Fibroblast of skin of left quadriceps (primary cell): ENCODE measurements at regions not wholly inside any gene's neighbourhood (a gene's known extent, or its start where the extent isn't known, plus 50 kb on each side); places are given as distances from the start of the nearest gene placed in this dataset.

Experiments used
- DNase-seq, 2 experiments: peaks; one replicate each; pipeline ENCODE4 v3.0.0-alpha.2; 2013; ENCODE audit warnings: low read depth in 2 of 2

GRCh38 chr22:47236718-47237117, 474.3 kb downstream of the TBC1D22A start:
- no peak for DNase-seq

DNA sequence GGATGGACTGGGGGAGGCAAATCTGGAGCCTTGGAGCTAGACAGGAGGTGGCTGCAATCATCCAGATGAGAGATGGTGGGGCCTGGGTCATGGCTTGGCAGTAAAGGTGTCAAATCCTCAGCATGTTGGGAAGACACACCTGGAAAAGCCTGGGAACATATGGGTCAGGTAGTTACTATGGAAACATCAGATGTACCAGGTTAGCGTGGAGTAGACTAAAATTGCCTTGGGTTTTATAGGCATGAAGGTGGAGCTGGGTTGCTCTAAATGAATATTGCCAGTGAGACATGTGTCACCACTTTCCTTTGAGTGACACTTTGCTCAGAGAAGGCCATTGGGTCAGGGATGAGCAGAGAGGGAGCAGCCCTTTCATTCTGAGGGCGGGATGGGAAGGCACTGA, 473.7 kb downstream of the TBC1D22A start:
- DNase-seq: no peak

DNA sequence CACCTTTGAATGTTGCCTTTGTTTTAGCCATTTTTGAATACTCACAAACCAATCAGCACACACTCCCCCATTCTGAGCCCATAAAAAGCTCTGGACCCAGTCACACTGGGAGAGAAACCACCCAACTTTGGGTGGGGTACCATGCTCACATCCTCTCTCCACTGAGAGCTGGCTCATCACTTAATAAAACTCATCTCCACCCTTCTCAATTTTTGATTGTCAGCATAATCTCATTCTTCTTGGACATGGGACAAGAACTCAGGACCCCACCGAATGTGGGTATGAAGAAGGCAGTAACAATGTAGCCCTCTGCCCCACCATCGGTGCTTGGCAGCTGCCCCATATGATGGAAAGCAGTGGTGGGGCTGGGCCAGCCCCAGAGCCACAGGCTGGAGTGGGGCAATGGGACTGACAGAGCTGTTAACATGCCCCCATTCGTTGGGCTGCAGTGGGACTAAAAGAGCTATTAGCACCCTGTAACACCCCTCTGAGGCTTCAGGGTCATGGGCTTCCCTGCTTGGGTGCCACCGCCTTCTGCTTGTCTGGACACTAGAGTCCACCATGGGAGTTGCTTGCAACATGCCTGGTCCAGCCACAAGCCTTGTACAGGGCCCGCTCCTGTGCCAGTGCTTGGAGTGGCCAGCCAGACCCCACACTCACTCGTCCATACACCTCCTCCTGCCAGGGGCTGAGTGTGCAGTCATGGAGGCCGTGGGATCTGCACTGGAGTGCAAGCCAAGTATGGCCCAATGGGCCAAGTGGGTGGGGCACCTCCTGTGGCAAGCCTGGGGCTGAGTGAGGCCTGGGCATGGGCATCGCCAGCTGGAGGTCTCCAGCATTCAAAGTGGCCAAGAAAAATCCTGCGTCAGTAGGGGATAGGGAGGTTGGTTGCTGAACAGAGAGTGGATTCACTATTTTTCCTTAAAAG, 471.1 kb downstream of the TBC1D22A start:
- no peak for DNase-seq

DNA sequence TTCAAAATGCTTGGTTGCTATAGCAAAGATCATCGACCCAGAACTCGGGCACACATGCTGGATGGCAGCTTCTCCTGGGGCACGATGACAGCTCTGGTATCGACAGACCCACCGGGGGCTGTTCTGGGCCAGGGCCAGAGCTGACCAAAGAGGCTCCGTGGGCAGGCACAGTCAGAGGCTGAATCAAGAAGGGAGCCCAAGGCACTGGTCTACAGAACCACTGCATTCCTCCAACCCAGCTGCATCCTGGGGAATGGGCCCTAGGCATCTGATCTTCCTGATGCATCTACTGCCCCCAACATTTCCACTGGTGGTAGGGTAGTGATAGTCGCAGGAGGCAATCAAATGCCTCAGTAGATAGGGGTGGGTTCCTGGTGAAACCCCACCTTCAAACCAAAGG, 470.3 kb downstream of the TBC1D22A start:
- no peak for DNase-seq

GRCh38 chr22:47232197-47232596, 469.7 kb downstream of the TBC1D22A start:
- no peak for DNase-seq

GRCh38 chr22:47231759-47232158, 469.3 kb downstream of the TBC1D22A start:
- no peak for DNase-seq

DNA sequence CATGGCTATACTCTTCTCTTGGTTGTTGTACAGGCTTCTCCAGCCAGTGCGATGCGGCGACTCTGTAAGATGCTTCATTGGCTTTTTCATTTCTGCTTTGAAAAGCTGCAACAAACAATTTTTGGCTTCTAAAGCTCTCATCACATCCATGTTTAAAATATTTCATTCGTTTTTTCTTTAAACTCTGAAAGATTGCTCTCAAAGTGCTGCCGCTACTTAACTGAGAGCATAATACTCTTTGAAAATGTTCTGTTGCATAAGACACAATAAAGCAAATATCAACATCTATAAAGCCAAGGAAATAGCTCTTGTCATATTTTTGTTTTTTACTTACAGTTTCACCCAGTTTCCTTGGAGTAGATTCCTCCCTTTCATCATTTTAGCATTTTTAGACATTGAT, 468.3 kb downstream of the TBC1D22A start:
- no peak for DNase-seq

- DNase-seq: no peak
Measured at GRCh38 chr22:47230251-47230650, 467.8 kb downstream of the TBC1D22A start.

DNA sequence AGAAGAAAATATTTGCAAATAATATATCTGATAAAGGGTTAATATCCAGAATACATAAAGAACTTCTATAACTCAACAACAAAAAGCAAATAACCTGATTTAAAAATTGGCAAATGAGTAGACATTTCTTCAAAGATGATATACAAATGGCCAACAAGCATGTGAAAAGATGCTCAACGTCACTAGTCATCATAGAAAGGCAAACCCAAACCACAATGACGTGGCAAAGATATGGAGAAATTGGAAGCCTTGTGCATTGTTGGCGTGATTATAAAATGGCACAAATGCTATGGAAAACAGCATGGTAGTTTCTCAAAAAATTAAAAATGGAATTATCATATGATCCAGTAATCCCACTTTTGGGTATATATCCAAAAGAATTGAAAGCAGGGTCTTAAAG, 466.3 kb downstream of the TBC1D22A start:
- no peak for DNase-seq

- DNase-seq: no peak
Measured at GRCh38 chr22:47225931-47226633, 463.6 kb downstream of the TBC1D22A start.

- DNase-seq: no peak
Measured at GRCh38 chr22:47225080-47225930, 462.9 kb downstream of the TBC1D22A start.
